ENCODE measurements at regions not wholly inside any gene's neighbourhood (a gene's known extent, or its start where the extent isn't known, plus 50 kb on each side); places are given as distances from the start of the nearest gene placed in this dataset.

DNA sequence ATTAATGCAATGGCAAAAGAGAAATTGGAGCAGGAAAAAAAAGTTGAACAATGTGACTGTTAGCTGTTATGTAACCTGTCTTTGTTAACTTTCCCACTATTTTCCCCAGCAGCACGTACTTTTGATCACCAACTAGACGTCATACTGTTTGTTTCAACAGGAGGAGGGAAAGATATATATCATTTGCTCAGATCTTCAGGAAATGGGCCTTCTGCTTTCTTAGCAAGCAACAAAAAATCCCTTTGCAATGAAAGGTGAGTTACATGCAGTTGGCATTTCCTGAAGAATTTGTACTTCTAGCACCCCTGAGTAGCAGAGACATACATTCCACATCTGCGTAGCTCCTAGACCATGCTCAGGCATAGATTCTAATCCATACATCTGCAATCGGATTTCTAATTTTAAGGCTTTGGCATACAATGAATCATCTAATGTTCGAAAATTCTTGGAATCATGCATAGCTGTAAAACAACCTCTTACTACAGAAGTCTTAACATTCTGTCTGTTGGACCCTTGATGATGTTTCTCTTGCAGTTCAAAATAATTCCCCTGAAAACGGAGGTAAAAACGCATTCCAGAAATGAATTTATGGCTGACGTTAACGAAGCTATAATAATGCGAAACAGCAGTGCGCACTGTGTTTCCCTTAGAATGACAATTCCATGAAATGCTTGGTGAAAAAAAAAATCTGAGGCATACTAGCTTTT is 286.9 kb upstream of the MGMT start:
- Histone ChIP-seq H3F3A (replicated peaks; ENCODE audit: insufficient read depth) (no peaks in the 10 kb centered on the region), H3K27me3 (ENCODE audit: insufficient read depth) (no peaks in the 10 kb centered on the region), H3K9me3 (no peaks in the 10 kb centered on the region), H3K4me1 (ENCODE audit: control insufficient read depth in 1 of 2, insufficient read depth in 2 of 2, low read depth in 1 of 2, low read length in 1 of 2) (no peaks in the 10 kb centered on the region), H3K36me3 (replicated peaks in 1 of 2; ENCODE audit: control insufficient read depth in 1 of 2, insufficient read depth in 2 of 2, low read length in 1 of 2) (no peaks in the 10 kb centered on the region), H3K79me2 (ENCODE audit: insufficient read depth) (no peaks in the 10 kb centered on the region), H3K9ac (no peak overlapping the region), H3K4me2 (no peak overlapping the region), H3K4me3 (ENCODE audit: low read depth in 2 of 2, low read length in 1 of 2) (no peak overlapping the region), H3K9me2 (no peaks in the 10 kb centered on the region), H2AFZ (ENCODE audit: low read depth) (no peak overlapping the region), H4K20me1 (ENCODE audit: insufficient read depth) (no peaks in the 10 kb centered on the region), H3K27ac (ENCODE audit: low read depth in 2 of 2, low read length in 1 of 2) (no peak overlapping the region)
- POLR2A ChIA-PET: no interaction called here
- DNase-seq: no peak
- WGBS (ENCODE audit: low lambda C conversion rate): 35% methylated on average over 11 of the region's 11 CpGs
- CTCF ChIA-PET: interaction anchor here (1.0 kb wide), 1 partner anchor 791 kb away, joined by 3 read pairs; no protein-coding TSS in a partner anchor
- no peak for TF ChIP-seq GABPA (IDR thresholded peaks at IDR 0.05; ENCODE audit: low read depth)
- no peak for TF ChIP-seq SIN3A (IDR thresholded peaks at IDR 0.05; ENCODE audit: borderline replicate concordance, low read depth, low read length)
- TF ChIP-seq, protein P1, sequence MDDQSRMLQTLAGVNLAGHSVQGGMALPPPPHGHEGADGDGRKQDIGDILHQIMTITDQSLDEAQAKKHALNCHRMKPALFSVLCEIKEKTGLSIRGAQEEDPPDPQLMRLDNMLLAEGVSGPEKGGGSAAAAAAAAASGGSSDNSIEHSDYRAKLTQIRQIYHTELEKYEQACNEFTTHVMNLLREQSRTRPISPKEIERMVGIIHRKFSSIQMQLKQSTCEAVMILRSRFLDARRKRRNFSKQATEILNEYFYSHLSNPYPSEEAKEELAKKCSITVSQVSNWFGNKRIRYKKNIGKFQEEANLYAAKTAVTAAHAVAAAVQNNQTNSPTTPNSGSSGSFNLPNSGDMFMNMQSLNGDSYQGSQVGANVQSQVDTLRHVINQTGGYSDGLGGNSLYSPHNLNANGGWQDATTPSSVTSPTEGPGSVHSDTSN (IDR thresholded peaks at IDR 0.05): no peak
- no peak for TF ChIP-seq FOXJ3 (CRISPR knock-in tag; IDR thresholded peaks at IDR 0.05)
- TF ChIP-seq, protein P2, sequence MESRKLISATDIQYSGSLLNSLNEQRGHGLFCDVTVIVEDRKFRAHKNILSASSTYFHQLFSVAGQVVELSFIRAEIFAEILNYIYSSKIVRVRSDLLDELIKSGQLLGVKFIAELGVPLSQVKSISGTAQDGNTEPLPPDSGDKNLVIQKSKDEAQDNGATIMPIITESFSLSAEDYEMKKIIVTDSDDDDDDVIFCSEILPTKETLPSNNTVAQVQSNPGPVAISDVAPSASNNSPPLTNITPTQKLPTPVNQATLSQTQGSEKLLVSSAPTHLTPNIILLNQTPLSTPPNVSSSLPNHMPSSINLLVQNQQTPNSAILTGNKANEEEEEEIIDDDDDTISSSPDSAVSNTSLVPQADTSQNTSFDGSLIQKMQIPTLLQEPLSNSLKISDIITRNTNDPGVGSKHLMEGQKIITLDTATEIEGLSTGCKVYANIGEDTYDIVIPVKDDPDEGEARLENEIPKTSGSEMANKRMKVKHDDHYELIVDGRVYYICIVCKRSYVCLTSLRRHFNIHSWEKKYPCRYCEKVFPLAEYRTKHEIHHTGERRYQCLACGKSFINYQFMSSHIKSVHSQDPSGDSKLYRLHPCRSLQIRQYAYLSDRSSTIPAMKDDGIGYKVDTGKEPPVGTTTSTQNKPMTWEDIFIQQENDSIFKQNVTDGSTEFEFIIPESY (IDR thresholded peaks at IDR 0.05; ENCODE audit: borderline replicate concordance, low read depth): no peak
- TF ChIP-seq EZH2phosphoT487 (IDR thresholded peaks at IDR 0.05; ENCODE audit: borderline replicate concordance, low read depth): no peak
- no peak for TF ChIP-seq YY1 (IDR thresholded peaks at IDR 0.05; ENCODE audit: low read depth)
- TF ChIP-seq, protein P3, sequence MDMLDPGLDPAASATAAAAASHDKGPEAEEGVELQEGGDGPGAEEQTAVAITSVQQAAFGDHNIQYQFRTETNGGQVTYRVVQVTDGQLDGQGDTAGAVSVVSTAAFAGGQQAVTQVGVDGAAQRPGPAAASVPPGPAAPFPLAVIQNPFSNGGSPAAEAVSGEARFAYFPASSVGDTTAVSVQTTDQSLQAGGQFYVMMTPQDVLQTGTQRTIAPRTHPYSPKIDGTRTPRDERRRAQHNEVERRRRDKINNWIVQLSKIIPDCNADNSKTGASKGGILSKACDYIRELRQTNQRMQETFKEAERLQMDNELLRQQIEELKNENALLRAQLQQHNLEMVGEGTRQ (IDR thresholded peaks at IDR 0.05; ENCODE audit: borderline replicate concordance, low read depth, low read length): no peak
- TF ChIP-seq FOXM1 (IDR thresholded peaks at IDR 0.05; ENCODE audit: low read depth): no peak

DNA sequence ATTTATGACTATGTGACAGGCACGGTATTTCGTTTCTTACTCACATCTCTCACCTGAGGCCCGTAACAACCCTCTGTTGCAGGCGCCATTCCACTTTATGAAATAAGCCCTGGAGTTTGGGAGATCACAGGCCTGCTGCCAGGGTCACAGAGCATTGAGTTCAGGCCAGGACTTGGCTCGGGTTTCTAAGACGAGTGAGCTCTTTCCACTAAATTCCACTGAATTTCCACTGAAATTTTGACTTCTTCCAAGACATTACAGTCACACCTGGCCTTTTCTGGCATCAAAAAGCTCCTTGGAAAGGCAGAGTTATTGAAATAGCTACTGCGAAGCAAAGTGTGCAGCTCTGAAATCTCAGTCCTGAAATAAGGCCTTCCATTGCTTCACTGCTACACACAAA is 282.8 kb upstream of the MGMT start:
- no peak overlapping the region for H2AFZ ChIP-seq (ENCODE audit: low read depth)
- H4K20me1 ChIP-seq (ENCODE audit: insufficient read depth): no peaks in the 10 kb centered on the region
- CTCF ChIA-PET: no interaction called here
- no peak overlapping the region for H3K9ac ChIP-seq
- no peak overlapping the region for H3K27ac ChIP-seq (ENCODE audit: low read depth in 2 of 2, low read length in 1 of 2)
- no peaks in the 10 kb centered on the region for H3K4me1 ChIP-seq (ENCODE audit: control insufficient read depth in 1 of 2, insufficient read depth in 2 of 2, low read depth in 1 of 2, low read length in 1 of 2)
- H3K79me2 ChIP-seq (ENCODE audit: insufficient read depth): no peaks in the 10 kb centered on the region
- WGBS (ENCODE audit: low lambda C conversion rate): 13% methylated on average over 7 of the region's 7 CpGs
- POLR2A ChIA-PET: no interaction called here
- no peaks in the 10 kb centered on the region for H3K9me3 ChIP-seq
- TF ChIP-seq MXI1 (IDR thresholded peaks at IDR 0.05; ENCODE audit: low read depth, low read length) (no peak), JUND (IDR thresholded peaks at IDR 0.05) (no peak), RCOR1 (IDR thresholded peaks at IDR 0.05; ENCODE audit: low read length) (no peak), EZH2phosphoT487 (IDR thresholded peaks at IDR 0.05; ENCODE audit: borderline replicate concordance, low read depth) (no peak), POLR2AphosphoS5 (IDR thresholded peaks at IDR 0.05; ENCODE audit: low read depth, low read length) (no peak)
- TF ChIP-seq, protein P1 (IDR thresholded peaks at IDR 0.05): no peak
- TF ChIP-seq, protein P3 (IDR thresholded peaks at IDR 0.05; ENCODE audit: borderline replicate concordance, low read depth, low read length): no peak
- H3K36me3 ChIP-seq (replicated peaks in 1 of 2; ENCODE audit: control insufficient read depth in 1 of 2, insufficient read depth in 2 of 2, low read length in 1 of 2): no peaks in the 10 kb centered on the region
- no peaks in the 10 kb centered on the region for H3F3A ChIP-seq (replicated peaks; ENCODE audit: insufficient read depth)
- H3K27me3 ChIP-seq (ENCODE audit: insufficient read depth): no peaks in the 10 kb centered on the region
- H3K9me2 ChIP-seq: no peaks in the 10 kb centered on the region
- H3K4me3 ChIP-seq (ENCODE audit: low read depth in 2 of 2, low read length in 1 of 2): no peak overlapping the region
- no peak for DNase-seq
- no peak overlapping the region for H3K4me2 ChIP-seq
